ENCODE measurements at regions not wholly inside any gene's neighbourhood (a gene's known extent, or its start where the extent isn't known, plus 50 kb on each side); places are given as distances from the start of the nearest gene placed in this dataset.

DNA sequence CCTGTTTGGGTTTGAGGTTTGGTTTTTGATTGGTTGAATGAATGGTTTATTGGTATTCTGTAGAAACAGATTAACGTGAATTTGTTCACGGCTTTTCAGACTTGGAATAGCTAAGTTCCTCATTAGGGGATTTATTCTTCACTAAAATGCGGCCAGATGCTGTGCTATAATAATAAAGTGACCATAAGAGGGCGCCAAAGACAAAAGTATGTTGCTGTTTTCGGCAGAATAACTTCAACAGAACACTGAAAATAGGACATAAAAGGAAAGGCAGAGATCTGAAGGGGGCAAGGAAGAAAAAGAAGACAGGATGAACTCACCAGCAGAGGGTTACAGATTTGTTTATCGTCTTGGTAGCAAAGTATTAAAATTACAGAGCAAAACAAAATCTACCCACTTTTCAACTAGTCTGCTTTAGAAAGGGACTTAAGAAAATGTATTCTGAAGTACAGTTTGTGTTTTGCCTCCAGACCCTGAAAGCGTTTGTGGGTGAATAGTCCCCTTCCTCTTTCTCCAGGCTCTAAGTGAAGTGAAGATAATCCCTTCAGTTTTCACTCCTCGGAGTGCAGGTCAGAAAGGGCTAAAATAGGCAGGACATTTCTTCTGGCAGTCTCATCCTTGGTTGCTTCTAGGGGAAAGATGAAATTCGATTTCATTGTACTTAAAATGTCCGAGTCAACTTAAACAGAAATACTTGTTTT is 147.6 kb downstream of the IL20RB start:
- DNase-seq (ENCODE audit: low read depth, low spot score), result peak; percentile 87
- peak overlapping the region; percentile 5 for H3K9ac ChIP-seq (ENCODE audit: insufficient read length)
- H3K4me3 ChIP-seq, result no peak overlapping the region
- TF ChIP-seq POLR2AphosphoS5 (IDR thresholded peaks at IDR 0.05; ENCODE audit: borderline replicate concordance, low read depth, low read length), result no peak
- no peak for TF ChIP-seq FOXP2 (optimal IDR thresholded peaks at IDR 0.05; ENCODE audit: control extremely low read depth, extremely low read length, insufficient read depth)
- no peak for TF ChIP-seq EZH2 (IDR thresholded peaks at IDR 0.05)
- H3K36me3 ChIP-seq (ENCODE audit: insufficient read depth, low read length), result no peaks in the 10 kb centered on the region
- no peak overlapping the region for H3K27ac ChIP-seq
- H3K9me3 ChIP-seq (ENCODE audit: low read depth, low read length), result no peaks in the 10 kb centered on the region

DNA sequence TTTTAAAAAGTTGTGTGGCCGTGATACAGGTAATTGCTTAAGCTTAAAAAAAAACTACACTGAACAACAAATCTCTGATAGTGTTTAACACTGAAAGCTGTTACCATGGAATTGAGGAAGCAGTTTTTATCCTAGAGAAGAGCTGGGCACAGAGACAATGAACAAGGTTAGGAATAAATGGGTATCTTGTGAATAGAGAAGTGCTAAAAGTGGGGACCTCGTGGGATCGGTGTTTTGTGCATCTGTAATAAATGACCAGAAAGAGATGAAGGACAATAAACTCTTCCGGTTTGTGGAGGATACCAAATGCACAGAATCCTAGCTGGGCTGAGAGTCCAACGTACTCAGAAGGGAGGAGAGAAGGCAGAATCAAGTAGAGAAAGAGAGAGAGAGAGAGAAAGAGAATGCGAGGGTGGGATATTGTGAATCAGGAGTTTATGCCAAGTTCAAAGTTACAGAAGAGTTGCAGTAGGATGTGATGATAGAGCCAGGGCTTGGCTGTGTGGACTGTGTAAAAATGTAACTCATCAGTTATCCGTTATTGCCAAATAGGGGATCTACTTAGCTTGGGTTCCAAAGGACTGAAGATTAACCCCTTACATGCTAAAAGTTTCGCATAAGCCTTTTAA is 148.9 kb downstream of the IL20RB start:
- Histone ChIP-seq H3K27ac (no peak overlapping the region), H3K36me3 (ENCODE audit: insufficient read depth, low read length) (no peaks in the 10 kb centered on the region), H3K4me3 (no peak overlapping the region), H3K9ac (ENCODE audit: insufficient read length) (no peak overlapping the region), H3K9me3 (ENCODE audit: low read depth, low read length) (no peaks in the 10 kb centered on the region)
- no peak for DNase-seq (ENCODE audit: low read depth, low spot score)
- no peak for TF ChIP-seq EZH2 (IDR thresholded peaks at IDR 0.05)
- no peak for TF ChIP-seq POLR2AphosphoS5 (IDR thresholded peaks at IDR 0.05; ENCODE audit: borderline replicate concordance, low read depth, low read length)
- no peak for TF ChIP-seq FOXP2 (optimal IDR thresholded peaks at IDR 0.05; ENCODE audit: control extremely low read depth, extremely low read length, insufficient read depth)

GRCh38 chr3:137108699-137109440 is 151.1 kb downstream of the IL20RB start:
- H3K36me3 ChIP-seq (ENCODE audit: insufficient read depth, low read length), result no peaks in the 10 kb centered on the region
- DNase-seq (ENCODE audit: low read depth, low spot score), result no peak
- H3K9ac ChIP-seq (ENCODE audit: insufficient read length), result no peak overlapping the region
- no peak overlapping the region for H3K4me3 ChIP-seq
- H3K27ac ChIP-seq, result no peak overlapping the region
- H3K9me3 ChIP-seq (ENCODE audit: low read depth, low read length), result no peaks in the 10 kb centered on the region
- TF ChIP-seq POLR2AphosphoS5 (IDR thresholded peaks at IDR 0.05; ENCODE audit: borderline replicate concordance, low read depth, low read length) (no peak), EZH2 (IDR thresholded peaks at IDR 0.05) (no peak), FOXP2 (optimal IDR thresholded peaks at IDR 0.05; ENCODE audit: control extremely low read depth, extremely low read length, insufficient read depth) (no peak)

DNA sequence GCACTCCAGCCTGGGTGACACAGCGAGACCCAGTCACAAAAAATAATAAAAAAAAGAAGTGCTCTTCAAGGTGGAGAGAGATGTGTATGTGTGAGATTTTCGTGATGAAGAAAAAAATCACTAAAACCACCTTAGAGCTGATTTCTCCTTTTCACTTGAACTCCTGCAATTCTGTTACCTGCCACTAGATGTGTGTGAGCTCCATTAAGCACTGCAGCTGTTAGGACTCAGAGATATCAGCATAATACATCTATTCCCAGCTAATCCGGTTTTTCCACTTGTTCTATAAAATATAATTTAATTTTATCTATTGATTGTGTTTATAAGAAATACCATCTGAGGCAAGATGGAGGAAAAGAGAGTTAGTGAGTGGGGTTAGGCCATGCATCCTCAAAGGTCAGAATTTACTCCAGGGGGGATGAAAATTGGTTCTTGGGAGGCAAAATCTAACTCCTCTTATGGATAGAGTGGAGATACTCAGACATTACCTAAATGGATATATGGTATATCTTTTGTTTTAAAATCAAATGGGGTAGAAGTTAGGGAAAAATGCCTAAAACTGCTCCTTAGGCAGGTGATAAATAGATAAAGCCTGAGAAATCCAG is 152.7 kb downstream of the IL20RB start:
- TF ChIP-seq FOXP2 (optimal IDR thresholded peaks at IDR 0.05; ENCODE audit: control extremely low read depth, extremely low read length, insufficient read depth), result no peak
- no peak for TF ChIP-seq POLR2AphosphoS5 (IDR thresholded peaks at IDR 0.05; ENCODE audit: borderline replicate concordance, low read depth, low read length)
- TF ChIP-seq EZH2 (IDR thresholded peaks at IDR 0.05), result no peak
- no peaks in the 10 kb centered on the region for H3K9me3 ChIP-seq (ENCODE audit: low read depth, low read length)
- H3K27ac ChIP-seq, result no peak overlapping the region
- H3K9ac ChIP-seq (ENCODE audit: insufficient read length), result no peak overlapping the region
- peak; percentile 10 for DNase-seq (ENCODE audit: low read depth, low spot score)
- H3K4me3 ChIP-seq, result no peak overlapping the region
- no peaks in the 10 kb centered on the region for H3K36me3 ChIP-seq (ENCODE audit: insufficient read depth, low read length)

GRCh38 chr3:137111497-137111896 is 153.7 kb downstream of the IL20RB start:
- H3K9ac ChIP-seq (ENCODE audit: insufficient read length), result no peak overlapping the region
- no peaks in the 10 kb centered on the region for H3K36me3 ChIP-seq (ENCODE audit: insufficient read depth, low read length)
- H3K9me3 ChIP-seq (ENCODE audit: low read depth, low read length), result no peaks in the 10 kb centered on the region
- TF ChIP-seq POLR2AphosphoS5 (IDR thresholded peaks at IDR 0.05; ENCODE audit: borderline replicate concordance, low read depth, low read length) (no peak), FOXP2 (optimal IDR thresholded peaks at IDR 0.05; ENCODE audit: control extremely low read depth, extremely low read length, insufficient read depth) (no peak), EZH2 (IDR thresholded peaks at IDR 0.05) (no peak)
- H3K4me3 ChIP-seq, result no peak overlapping the region
- H3K27ac ChIP-seq, result no peak overlapping the region
- DNase-seq (ENCODE audit: low read depth, low spot score), result no peak

DNA sequence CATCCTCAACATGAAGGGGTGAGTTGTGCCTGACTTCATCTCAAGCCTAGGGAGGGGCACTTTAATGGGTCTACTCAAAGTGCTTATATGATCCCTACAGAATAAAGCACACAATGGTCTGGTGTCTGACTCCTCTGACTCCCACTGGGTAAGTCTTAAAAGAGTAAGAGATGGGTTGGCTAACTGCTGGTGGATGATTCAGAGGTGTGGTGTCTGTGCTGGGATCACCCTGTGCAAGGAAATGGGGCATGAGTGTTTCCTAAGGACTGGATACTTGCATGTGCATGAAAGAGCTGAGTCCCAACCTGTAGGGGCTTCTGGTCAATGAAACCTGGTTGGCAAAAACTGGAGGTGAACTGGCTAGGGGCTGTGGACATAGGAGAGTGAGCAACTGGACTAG is 158.8 kb downstream of the IL20RB start:
- DNase-seq (ENCODE audit: low read depth, low spot score), result no peak
- Histone ChIP-seq H3K9ac (ENCODE audit: insufficient read length) (no peak overlapping the region), H3K4me3 (no peak overlapping the region), H3K36me3 (ENCODE audit: insufficient read depth, low read length) (no peaks in the 10 kb centered on the region), H3K27ac (no peak overlapping the region), H3K9me3 (ENCODE audit: low read depth, low read length) (no peaks in the 10 kb centered on the region)
- TF ChIP-seq EZH2 (IDR thresholded peaks at IDR 0.05) (no peak), FOXP2 (optimal IDR thresholded peaks at IDR 0.05; ENCODE audit: control extremely low read depth, extremely low read length, insufficient read depth) (no peak), POLR2AphosphoS5 (IDR thresholded peaks at IDR 0.05; ENCODE audit: borderline replicate concordance, low read depth, low read length) (no peak)

DNA sequence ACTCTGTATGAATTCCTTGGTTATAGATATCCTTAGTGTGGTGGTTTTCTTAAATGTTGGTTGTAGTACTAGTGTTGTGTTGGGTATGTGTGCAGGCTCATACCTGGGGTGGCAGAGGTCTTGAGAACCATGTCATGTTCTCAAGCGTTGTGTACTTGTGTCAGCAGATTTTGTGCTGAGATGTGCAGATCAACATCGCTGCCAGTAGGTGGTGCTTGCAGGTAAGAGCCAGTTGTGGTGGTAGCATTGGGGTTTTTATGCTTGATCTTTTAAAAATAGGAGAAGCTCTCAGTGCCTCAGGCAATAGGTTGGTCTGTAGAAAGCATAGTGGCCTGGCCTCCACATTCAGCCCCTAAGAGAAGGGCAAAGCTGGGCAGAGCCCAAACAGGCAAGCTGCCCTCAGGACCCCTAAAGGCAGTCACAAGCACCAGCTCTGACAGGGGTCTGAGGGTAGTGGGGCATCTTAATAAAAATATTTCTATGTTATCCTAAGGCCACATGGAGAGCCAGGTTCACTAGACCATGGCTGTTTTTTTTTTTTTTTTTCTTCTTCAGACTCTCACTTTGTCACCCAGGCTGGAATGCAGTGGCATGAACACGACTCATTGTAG is 164.0 kb downstream of the IL20RB start:
- no peak overlapping the region for H3K9ac ChIP-seq (ENCODE audit: insufficient read length)
- TF ChIP-seq EZH2 (IDR thresholded peaks at IDR 0.05) (no peak), FOXP2 (optimal IDR thresholded peaks at IDR 0.05; ENCODE audit: control extremely low read depth, extremely low read length, insufficient read depth) (no peak)
- DNase-seq (ENCODE audit: low read depth, low spot score), result peak; percentile 8
- no peak overlapping the region for H3K27ac ChIP-seq
- no peaks in the 10 kb centered on the region for H3K36me3 ChIP-seq (ENCODE audit: insufficient read depth, low read length)
- H3K9me3 ChIP-seq (ENCODE audit: low read depth, low read length), result no peaks in the 10 kb centered on the region
- H3K4me3 ChIP-seq, result no peak overlapping the region

DNA sequence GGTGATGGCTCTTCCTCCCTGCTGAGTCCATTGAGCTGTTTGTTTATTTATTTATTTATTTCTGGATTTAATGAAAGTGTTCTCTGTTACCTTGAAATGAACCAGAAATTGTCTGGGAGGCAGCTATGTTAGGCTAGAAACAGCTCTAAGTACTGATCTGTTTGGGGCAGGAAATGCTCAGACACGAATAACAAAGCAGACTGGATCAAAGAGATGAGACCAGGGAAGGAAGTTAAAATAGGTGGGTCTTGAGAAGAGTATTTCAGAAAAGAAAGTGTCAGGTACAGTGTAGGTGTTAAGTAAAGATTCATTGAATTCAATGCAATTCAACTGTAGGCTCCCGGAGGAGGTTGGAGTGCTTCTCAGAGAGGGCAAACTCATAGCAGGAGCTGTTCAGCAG is 173.3 kb downstream of the IL20RB start:
- no peak for TF ChIP-seq FOXP2 (optimal IDR thresholded peaks at IDR 0.05; ENCODE audit: control extremely low read depth, extremely low read length, insufficient read depth)
- no peak for TF ChIP-seq EZH2 (IDR thresholded peaks at IDR 0.05)
- TF ChIP-seq POLR2AphosphoS5 (IDR thresholded peaks at IDR 0.05; ENCODE audit: borderline replicate concordance, low read depth, low read length), result no peak
- no peak overlapping the region for H3K27ac ChIP-seq
- H3K4me3 ChIP-seq, result no peak overlapping the region

More for the DNA sequence above, 173.3 kb downstream of the IL20RB start:
- DNase-seq (ENCODE audit: low read depth, low spot score), result no peak
- Histone ChIP-seq H3K9me3 (ENCODE audit: low read depth, low read length) (no peaks in the 10 kb centered on the region), H3K36me3 (ENCODE audit: insufficient read depth, low read length) (no peaks in the 10 kb centered on the region), H3K9ac (ENCODE audit: insufficient read length) (no peak overlapping the region)
